ENCODE measurements at regions not wholly inside any gene's neighbourhood (a gene's known extent, or its start where the extent isn't known, plus 50 kb on each side); places are given as distances from the start of the nearest gene placed in this dataset.

GRCh38 chr4:83732114-83732635 is 196.3 kb downstream of the GPAT3 start:
- TF ChIP-seq CTCF (IDR thresholded peaks at IDR 0.05; ENCODE audit: low read depth, low read length) = no peak
- no peak for TF ChIP-seq POLR2A (IDR thresholded peaks at IDR 0.05; ENCODE audit: extremely low read depth, insufficient read length)
